UCSD-AML1 (cell line): ENCODE measurements at regions not wholly inside any gene's neighbourhood (a gene's known extent, or its start where the extent isn't known, plus 50 kb on each side); places are given as distances from the start of the nearest gene placed in this dataset.

Source experiments
- DNase-seq: peaks from one replicate; lab custom pipeline; 2025; ENCODE audit not compliant: unreplicated experiment; lab: John Stamatoyannopoulos, UW

- no peak for DNase-seq
Observed at GRCh38 chr19:30151081-30151480, 209.0 kb downstream of the URI1 start.

GRCh38 chr19:30152510-30153291, 210.7 kb downstream of the URI1 start:
- DNase-seq = no peak

- no peak for DNase-seq
Observed at GRCh38 chr19:30153326-30154210, 211.5 kb downstream of the URI1 start.

GRCh38 chr19:30154410-30154809, 212.4 kb downstream of the URI1 start:
- no peak for DNase-seq

GRCh38 chr19:30155381-30156200, 213.6 kb downstream of the URI1 start:
- DNase-seq = no peak

- DNase-seq = no peak
Observed at GRCh38 chr19:30156646-30157045, 214.6 kb downstream of the URI1 start.

- no peak for DNase-seq
Observed at GRCh38 chr19:30158067-30158892, 213.9 kb upstream of the ZNF536 start.

- no peak for DNase-seq
Observed at GRCh38 chr19:30158893-30159245, 213.3 kb upstream of the ZNF536 start.

GRCh38 chr19:30159636-30160035, 212.5 kb upstream of the ZNF536 start:
- DNase-seq = no peak

- DNase-seq = no peak
Observed at GRCh38 chr19:30160426-30160825, 211.8 kb upstream of the ZNF536 start.

GRCh38 chr19:30161021-30161655, 211.0 kb upstream of the ZNF536 start:
- DNase-seq = no peak

GRCh38 chr19:30161770-30162169, 210.4 kb upstream of the ZNF536 start:
- no peak for DNase-seq

GRCh38 chr19:30162718-30163117, 209.5 kb upstream of the ZNF536 start:
- DNase-seq = no peak

- DNase-seq = no peak
Observed at GRCh38 chr19:30163663-30164062, 208.5 kb upstream of the ZNF536 start.

GRCh38 chr19:30165228-30165813, 206.9 kb upstream of the ZNF536 start:
- no peak for DNase-seq

GRCh38 chr19:30167206-30167868, 204.8 kb upstream of the ZNF536 start:
- no peak for DNase-seq

- DNase-seq = no peak
Observed at GRCh38 chr19:30167976-30168635, 204.1 kb upstream of the ZNF536 start.

GRCh38 chr19:30168760-30169159, 203.4 kb upstream of the ZNF536 start:
- DNase-seq = no peak
